K562 (cell line): ENCODE measurements at regions not wholly inside any gene's neighbourhood (a gene's known extent, or its start where the extent isn't known, plus 50 kb on each side); places are given as distances from the start of the nearest gene placed in this dataset.
A peak's percentile ranks its signal among the peaks of the same experiment; 100 is the strongest.
"Not testable (repeated sequence)": the region's sequence is repeated elsewhere in the genome, so short reads cannot be mapped to it uniquely, and the experiment has no call there.

ENCODE experiments used
- ATAC-seq: fragments of 200-7000 bp; cut with Tn5 transposase; 3 replicates; pipeline ENCODE4 v1.9.1; 2020; ENCODE audit warnings: moderate library complexity
- BruUV-seq: library from RNA; stranded (reverse); fragments of 400-500 nt; replicated peaks from 2 replicates; lab custom pipeline; 2021; lab: Mats Ljungman, UMichigan
- CTCF ChIA-PET: fragments of 300-600 bp; formaldehyde crosslinking; extraction: SDS; loops from one replicate; lab custom pipeline; 2021; ENCODE audit warnings: low intra/inter-chr PET ratio; lab: Yijun Ruan, JAX
- POLR2A ChIA-PET: fragments of 300-600, 350-650 bp; sonication (Branson Sonifier 250); formaldehyde crosslinking; extraction: SDS; loops from one replicate; lab custom pipeline; 2021; ENCODE audit warnings: antibody characterized with exemption, inconsistent platforms; lab: Yijun Ruan, JAX
- DNase-seq, 4 experiments: peaks; one replicate each; pipeline versions ENCODE4 v3.0.0 to v3.0.0-alpha.2; 2011 to 2018; ENCODE audit warnings: low spot score in 3 of 4, mixed read lengths in 3 of 4; ENCODE audit errors: extremely low read depth in 1 of 4
- FAIRE-seq: peaks from 2 replicates; lab custom pipeline; 2011; peaks lifted over from hg19 to GRCh38; lab: Jason Lieb, UNC
- H2AFZ ChIP-seq: 2 replicates; pipeline ENCODE4 v1.6.0; 2011; ENCODE audit warnings: low read depth, low read length, control low read depth, inconsistent platforms
- H3K27ac ChIP-seq: fragments of 200-600 bp; 3 replicates; pipeline ENCODE4 v1.8.0; 2011; ENCODE audit warnings: low read depth, mild to moderate bottlenecking, control low read depth, inconsistent platforms, low read length, moderate library complexity, mixed read lengths; ENCODE audit errors: extremely low read depth
- H3K27me3 ChIP-seq, 2 experiments: fragments of 300-600 bp in 1 of 2; 2 replicates in 1 of 2; 3 replicates in 1 of 2; pipeline versions ENCODE4 v1.6.0 to v1.8.0; 2011; ENCODE audit warnings: inconsistent platforms in 2 of 2, low read length in 2 of 2, mild to moderate bottlenecking in 1 of 2, mixed read lengths in 1 of 2, moderate library complexity in 1 of 2; ENCODE audit not compliant: control insufficient read depth in 2 of 2, insufficient read depth in 2 of 2
- H3K36me3 ChIP-seq: fragments of 300-600 bp; 3 replicates; pipeline ENCODE4 v1.8.0; 2011; ENCODE audit warnings: mild to moderate bottlenecking, low read length, inconsistent platforms; ENCODE audit not compliant: control insufficient read depth, insufficient read depth
- H3K4me1 ChIP-seq, 2 experiments: fragments of 200-600 bp in 1 of 2; replicated peaks in 1 of 2; 2 replicates in 1 of 2; 3 replicates in 1 of 2; pipeline versions ENCODE4 v1.5.1 to v1.8.0; 2011; ENCODE audit warnings: inconsistent platforms in 2 of 2, low read length in 2 of 2, mild to moderate bottlenecking in 1 of 2, mixed read lengths in 1 of 2, moderate library complexity in 1 of 2; ENCODE audit not compliant: control insufficient read depth in 2 of 2, insufficient read depth in 2 of 2
- H3K4me2 ChIP-seq: 2 replicates; pipeline ENCODE4 v1.6.1; 2011; ENCODE audit warnings: low read length, control low read depth, inconsistent platforms, mixed read lengths; ENCODE audit not compliant: insufficient read depth
- H3K4me3 ChIP-seq: fragments of 200-600 bp; sonication (generic), shearing (Covaris generic); 2 replicates; pipeline ENCODE4 v1.5.1; 2016; ENCODE audit warnings: control low read depth, inconsistent platforms
- H3K79me2 ChIP-seq: fragments of 200-600 bp; 3 replicates; pipeline ENCODE4 v1.8.0; 2011; ENCODE audit warnings: low read length, inconsistent platforms; ENCODE audit not compliant: control insufficient read depth, insufficient read depth
- H3K9ac ChIP-seq, 2 experiments: 2 replicates each; pipeline versions ENCODE4 v1.6.0 to v1.6.1; 2011; ENCODE audit warnings: low read depth in 2 of 2, low read length in 2 of 2, control low read depth in 1 of 2, inconsistent platforms in 1 of 2, mild to moderate bottlenecking in 1 of 2, mixed read lengths in 1 of 2; ENCODE audit not compliant: insufficient read depth in 1 of 2
- H3K9me1 ChIP-seq: one replicate; pipeline ENCODE4 v1.6.0; 2011; ENCODE audit warnings: inconsistent platforms, mild to moderate bottlenecking, low read length, moderate library complexity; ENCODE audit not compliant: control insufficient read depth, insufficient read depth
- H3K9me3 ChIP-seq: replicated peaks from 2 replicates; pipeline ENCODE4 v1.5.1; 2011; ENCODE audit warnings: low read depth, low read length, inconsistent platforms; ENCODE audit not compliant: control insufficient read depth, insufficient read depth
- H4K20me1 ChIP-seq: replicated peaks from 2 replicates; pipeline ENCODE4 v1.6.1; 2011; ENCODE audit warnings: low read length, inconsistent platforms, mixed read lengths; ENCODE audit not compliant: control insufficient read depth, insufficient read depth
- ETV6 ChIP-seq, 3 experiments: fragments of 150-350 bp in 1 of 3; sonication (generic) in 1 of 3; formaldehyde crosslinking in 1 of 3; IDR thresholded peaks; 2 replicates each; pipeline versions ENCODE4 v1.6.1 to v1.8.0; 2014 to 2022; ENCODE audit warnings: borderline replicate concordance in 2 of 3, low read depth in 2 of 3, antibody characterized with exemption in 1 of 3, low read length in 1 of 3, mild to moderate bottlenecking in 1 of 3, missing genetic modification reagents in 1 of 3
- LEF1 ChIP-seq: fragments of 450-650 bp; IDR thresholded peaks from 2 replicates; pipeline ENCODE4 v1.6.1; 2016; ENCODE audit warnings: mild to moderate bottlenecking
- RBM22 ChIP-seq: fragments of 200-400 bp; formaldehyde crosslinking; IDR thresholded peaks from 2 replicates; pipeline ENCODE4 v1.6.1; 2018; ENCODE audit warnings: low read length, low read depth; ENCODE audit not compliant: poor library complexity, severe bottlenecking
- RNF2 ChIP-seq: sonication (generic); IDR thresholded peaks from 2 replicates; pipeline ENCODE4 v1.6.1; 2016
- SETDB1 ChIP-seq: IDR thresholded peaks from one replicate; pipeline ENCODE4 v1.6.1; 2012; ENCODE audit warnings: low read length, control low read depth, inconsistent platforms
- SMAD4 ChIP-seq: fragments of 250-450 bp; sonication (Bioruptor Pico); conservative IDR thresholded peaks from 2 replicates; pipeline ENCODE4 v1.8.0; 2021; ENCODE audit warnings: inconsistent platforms, mild to moderate bottlenecking, moderate library complexity
- ZKSCAN1 ChIP-seq: fragments of 150-350 bp; IDR thresholded peaks from 2 replicates; pipeline ENCODE4 v1.6.1; 2016; ENCODE audit warnings: low read depth, low read length
- ZNF217 ChIP-seq: sonication (generic); formaldehyde crosslinking; IDR thresholded peaks from 2 replicates; pipeline ENCODE4 v1.8.0; 2022; ENCODE audit warnings: mild to moderate bottlenecking, missing genetic modification reagents
- ZNF41 ChIP-seq: fragments of 250-450 bp; sonication (Bioruptor Pico); conservative IDR thresholded peaks from 2 replicates; pipeline ENCODE4 v1.4.0; 2020; ENCODE audit warnings: mild to moderate bottlenecking
- ZNF780A ChIP-seq: fragments of 250-450 bp; sonication (Bioruptor Pico); IDR thresholded peaks from 2 replicates; pipeline ENCODE4 v1.5.0; 2021; ENCODE audit warnings: mild to moderate bottlenecking
- WGBS: fragments of 100-300 bp; shearing (Covaris generic); methylation state at CpG from one replicate; pipeline ENCODE4 v1.1.6; 2016; ENCODE audit warnings: low coverage, mixed read lengths; ENCODE audit not compliant: insufficient coverage; ENCODE audit errors: missing lambda C conversion rate; 5-methylcytosine and 5-hydroxymethylcytosine counted together
- in situ Hi-C: fragments of 300-500 bp; cut with MboI; formaldehyde crosslinking; loops from 4 replicates; pipeline ENCODE4 v1.15.0; 2018; ENCODE audit warnings: inconsistent platforms, mixed read lengths
- intact Hi-C: fragments of 100-400 bp; cut with micrococcal nuclease; formaldehyde crosslinking; loops from 2 replicates; pipeline ENCODE4 v1.14.2; 2022
- TF ChIP-seq, protein P1 (sequence below): fragments of 450-650 bp; IDR thresholded peaks from 2 replicates; pipeline ENCODE4 v1.6.1; 2017; ENCODE audit warnings: antibody characterized with exemption, mild to moderate bottlenecking

DNA sequence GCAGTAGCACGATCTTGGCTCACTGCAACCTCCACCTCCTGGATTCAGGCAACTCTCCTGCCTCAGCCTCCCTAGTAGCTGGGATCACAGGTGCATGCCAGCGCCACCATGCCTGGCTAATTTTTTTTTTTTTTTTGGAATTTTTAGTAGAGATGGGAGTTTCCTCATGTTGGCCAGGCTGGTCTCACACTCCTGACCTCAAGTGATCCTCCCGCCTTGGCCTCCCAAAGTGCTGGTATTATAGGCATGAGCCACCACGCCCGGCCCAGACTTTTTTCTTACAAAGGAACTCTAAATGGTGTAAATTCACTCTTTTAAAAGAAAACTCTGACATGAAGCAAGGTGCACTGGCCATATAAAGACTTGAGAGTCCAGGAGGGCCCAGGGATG is 51.7 kb upstream of the USP6NL start:
- 81% methylated on average over 4 of the region's 5 CpGs for whole genome bisulfite sequencing
- H3K9ac ChIP-seq, H3K9me1 ChIP-seq, intact Hi-C loops, H3K79me2 ChIP-seq, H3K27ac ChIP-seq, ATAC-seq, FAIRE-seq, H3K9me3 ChIP-seq, in situ Hi-C loops, H3K36me3 ChIP-seq, POLR2A ChIA-PET, H3K4me1 ChIP-seq, H3K4me2 ChIP-seq, H4K20me1 ChIP-seq, H3K27me3 ChIP-seq, BruUV-seq, H3K4me3 ChIP-seq, H2AFZ ChIP-seq, DNase-seq, CTCF ChIA-PET: not testable (repeated sequence)

DNA sequence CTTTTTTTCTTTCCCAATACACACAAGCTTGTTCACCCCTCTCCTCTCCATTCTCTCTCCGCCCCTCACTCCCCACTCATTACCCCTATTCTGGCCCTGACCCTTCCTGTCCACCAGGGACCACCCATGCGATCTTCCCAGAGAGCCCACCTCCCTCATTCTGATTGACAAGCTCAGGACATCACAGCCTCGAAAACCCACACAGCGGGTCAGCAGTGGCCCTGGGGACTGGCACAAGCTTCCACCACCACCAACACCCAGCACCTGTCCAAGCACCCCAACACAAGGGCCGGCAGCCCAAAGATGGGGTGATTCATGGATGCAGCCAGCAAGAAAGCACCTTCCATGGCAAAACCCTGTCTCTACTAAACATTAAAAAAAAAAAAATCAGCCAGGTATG is 50.0 kb upstream of the USP6NL start:
- ChIA-PET POLR2A (interaction anchor here (0.6 to 1.5 kb wide), 3 partner anchors 8 to 196 kb away, joined by 3 to 5 read pairs (median 4); no protein-coding TSS in a partner anchor), CTCF (no interaction called here)
- no peaks in the 10 kb centered on the region for H4K20me1 ChIP-seq
- H3K79me2 ChIP-seq, result no peaks in the 10 kb centered on the region
- intact Hi-C loops, result no loop called here
- 53% methylated on average over 3 of the region's 5 CpGs for WGBS
- ATAC-seq (no peak), DNase-seq (no peak), FAIRE-seq (no peak)
- no peaks in the 10 kb centered on the region for H3K36me3 ChIP-seq
- H3K4me1 ChIP-seq, result peaks cover 5 to 6% of the 10 kb centered on the region in 2 experiments; a peak in 4 of 5 replicates
- no peaks in the 10 kb centered on the region for H3K27me3 ChIP-seq
- in situ Hi-C loops, result no loop called here
- H3K9me1 ChIP-seq, result no peaks in the 10 kb centered on the region
- BruUV-seq, result no TSS peak
- no peaks in the 10 kb centered on the region for H3K9me3 ChIP-seq
- H3K27ac ChIP-seq, result no peak overlapping the region
- peak overlapping the region; percentile 34; the same call in 1 of the 2 replicates for H2AFZ ChIP-seq
- H3K9ac ChIP-seq, result no peak overlapping the region; a peak in 1 of 4 replicates
- H3K4me3 ChIP-seq, result no peak overlapping the region
- no peak overlapping the region for H3K4me2 ChIP-seq
- TF ChIP-seq RBM22 (no peak), ETV6 (IDR thresholded peaks at IDR 0.05; ENCODE audit: borderline replicate concordance in 1 of 2, low read depth in 2 of 2, low read length in 1 of 2) (no peak), ETV6 (CRISPR knock-in tag; IDR thresholded peaks at IDR 0.05; ENCODE audit: borderline replicate concordance) (no peak), ZKSCAN1 (no peak), SETDB1 (no peak), SMAD4 (CRISPR knock-in tag) (no peak), ZNF41 (CRISPR knock-in tag) (no peak), ZNF780A (CRISPR knock-in tag) (no peak), ZNF217 (CRISPR knock-in tag) (no peak), LEF1 (no peak), RNF2 (no peak)
- TF ChIP-seq, protein P1, sequence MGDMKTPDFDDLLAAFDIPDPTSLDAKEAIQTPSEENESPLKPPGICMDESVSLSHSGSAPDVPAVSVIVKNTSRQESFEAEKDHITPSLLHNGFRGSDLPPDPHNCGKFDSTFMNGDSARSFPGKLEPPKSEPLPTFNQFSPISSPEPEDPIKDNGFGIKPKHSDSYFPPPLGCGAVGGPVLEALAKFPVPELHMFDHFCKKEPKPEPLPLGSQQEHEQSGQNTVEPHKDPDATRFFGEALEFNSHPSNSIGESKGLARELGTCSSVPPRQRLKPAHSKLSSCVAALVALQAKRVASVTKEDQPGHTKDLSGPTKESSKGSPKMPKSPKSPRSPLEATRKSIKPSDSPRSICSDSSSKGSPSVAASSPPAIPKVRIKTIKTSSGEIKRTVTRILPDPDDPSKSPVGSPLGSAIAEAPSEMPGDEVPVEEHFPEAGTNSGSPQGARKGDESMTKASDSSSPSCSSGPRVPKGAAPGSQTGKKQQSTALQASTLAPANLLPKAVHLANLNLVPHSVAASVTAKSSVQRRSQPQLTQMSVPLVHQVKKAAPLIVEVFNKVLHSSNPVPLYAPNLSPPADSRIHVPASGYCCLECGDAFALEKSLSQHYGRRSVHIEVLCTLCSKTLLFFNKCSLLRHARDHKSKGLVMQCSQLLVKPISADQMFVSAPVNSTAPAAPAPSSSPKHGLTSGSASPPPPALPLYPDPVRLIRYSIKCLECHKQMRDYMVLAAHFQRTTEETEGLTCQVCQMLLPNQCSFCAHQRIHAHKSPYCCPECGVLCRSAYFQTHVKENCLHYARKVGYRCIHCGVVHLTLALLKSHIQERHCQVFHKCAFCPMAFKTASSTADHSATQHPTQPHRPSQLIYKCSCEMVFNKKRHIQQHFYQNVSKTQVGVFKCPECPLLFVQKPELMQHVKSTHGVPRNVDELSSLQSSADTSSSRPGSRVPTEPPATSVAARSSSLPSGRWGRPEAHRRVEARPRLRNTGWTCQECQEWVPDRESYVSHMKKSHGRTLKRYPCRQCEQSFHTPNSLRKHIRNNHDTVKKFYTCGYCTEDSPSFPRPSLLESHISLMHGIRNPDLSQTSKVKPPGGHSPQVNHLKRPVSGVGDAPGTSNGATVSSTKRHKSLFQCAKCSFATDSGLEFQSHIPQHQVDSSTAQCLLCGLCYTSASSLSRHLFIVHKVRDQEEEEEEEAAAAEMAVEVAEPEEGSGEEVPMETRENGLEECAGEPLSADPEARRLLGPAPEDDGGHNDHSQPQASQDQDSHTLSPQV, result no peak
